ENCODE measurements at regions not wholly inside any gene's neighbourhood (a gene's known extent, or its start where the extent isn't known, plus 50 kb on each side); places are given as distances from the start of the nearest gene placed in this dataset.

GRCh38 chr9:126226991-126227936 is 99.4 kb upstream of the MVB12B start:
- Histone ChIP-seq H3K4me3 (no peak overlapping the region), H3K9me3 (no peaks in the 10 kb centered on the region), H3K27ac (no peak overlapping the region), H3K27me3 (peaks cover 0 to 16% (median 6%) of the 10 kb centered on the region in 4 donors), H3K4me1 (peaks cover 0 to 13% (median 2%) of the 10 kb centered on the region in 4 donors), H3K36me3 (no peaks in the 10 kb centered on the region)
- TF ChIP-seq POLR2AphosphoS5 (IDR thresholded peaks at IDR 0.05) = no peak
- no peak for TF ChIP-seq EP300 (IDR thresholded peaks at IDR 0.05)
- no peak for TF ChIP-seq POLR2A (IDR thresholded peaks at IDR 0.05)
- no peak for TF ChIP-seq CTCF (IDR thresholded peaks at IDR 0.05)
- DNase-seq = no peak
- no peak for ATAC-seq (ENCODE audit: low FRiP score in 2 of 2)
- WGBS, 2 donors = 73 to 79% methylated on average over 27 of the region's 27 CpGs

DNA sequence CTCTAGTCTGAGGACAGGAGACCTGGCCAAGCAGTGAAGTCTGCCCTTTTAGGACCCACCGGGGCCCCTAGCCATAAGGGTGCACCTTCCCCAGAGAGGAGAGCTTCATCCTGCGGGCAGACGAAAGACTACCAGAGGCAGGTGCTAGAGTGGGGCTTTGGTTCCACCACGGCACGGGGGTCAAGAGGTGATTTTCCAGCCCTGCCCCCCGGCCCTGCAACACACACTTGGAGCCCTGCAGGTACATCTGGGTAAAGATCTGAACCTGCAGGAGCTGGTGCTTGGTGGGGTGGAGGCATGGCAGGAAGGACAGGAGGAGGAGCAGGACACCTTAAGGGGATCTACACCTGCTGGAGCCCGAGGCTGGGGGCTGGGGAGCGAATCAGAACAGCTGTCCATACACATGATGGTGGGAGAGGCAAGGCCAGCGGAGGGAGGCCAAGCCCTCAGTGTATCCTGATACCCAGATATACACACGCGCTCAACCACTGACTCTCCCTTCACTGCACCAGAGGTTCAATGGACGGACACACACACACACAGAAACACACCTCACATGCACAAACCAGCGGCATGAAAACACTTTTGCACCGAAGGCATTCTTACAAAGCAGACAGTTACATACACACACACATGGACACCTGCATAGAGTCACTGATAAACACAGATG is 98.4 kb upstream of the MVB12B start:
- no peaks in the 10 kb centered on the region for H3K36me3 ChIP-seq
- 75 to 81% methylated on average over 7 to 14 of the region's 14 CpGs for WGBS, 2 donors
- TF ChIP-seq POLR2A (IDR thresholded peaks at IDR 0.05) (no peak), EP300 (IDR thresholded peaks at IDR 0.05) (no peak), POLR2AphosphoS5 (IDR thresholded peaks at IDR 0.05) (no peak), CTCF (IDR thresholded peaks at IDR 0.05) (no peak)
- no peaks in the 10 kb centered on the region for H3K9me3 ChIP-seq
- H3K4me1 ChIP-seq = peaks cover 0 to 7% (median 0%) of the 10 kb centered on the region in 4 donors
- H3K4me3 ChIP-seq = no peak overlapping the region
- ATAC-seq (ENCODE audit: low FRiP score in 2 of 2) (no peak), DNase-seq (no peak)
- peaks cover 0 to 6% (median 1%) of the 10 kb centered on the region in 4 donors for H3K27me3 ChIP-seq
- no peak overlapping the region for H3K27ac ChIP-seq

DNA sequence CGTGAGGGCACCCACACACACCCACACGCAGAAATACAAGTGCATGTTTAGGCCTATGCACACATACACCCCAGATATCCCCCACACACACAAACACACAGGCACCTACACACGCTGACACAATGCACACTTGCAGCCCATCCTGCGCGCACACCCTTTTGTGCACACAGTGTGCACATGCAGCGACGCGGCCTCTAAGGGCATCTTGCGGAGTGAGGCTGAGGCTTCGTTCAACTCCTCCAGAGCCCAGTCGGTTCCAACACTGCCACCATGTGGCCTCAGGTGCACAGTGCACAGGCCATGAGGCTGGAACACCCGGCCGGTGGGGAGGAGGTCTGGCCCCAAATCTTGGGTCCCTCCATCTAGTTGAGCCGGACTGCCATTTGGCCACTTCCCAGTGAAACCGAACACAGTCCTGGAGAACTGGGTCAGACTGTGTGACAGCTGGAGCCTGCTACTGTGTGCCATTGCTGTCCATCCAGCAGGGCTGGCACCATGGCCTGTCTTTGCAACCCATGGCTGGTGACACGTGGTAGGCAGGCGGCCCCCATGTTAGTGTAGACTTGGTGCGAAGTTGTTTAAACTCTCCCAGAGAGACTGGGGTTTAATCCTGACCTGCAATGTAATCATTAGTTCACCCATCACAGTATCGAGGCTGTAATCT is 97.7 kb upstream of the MVB12B start:
- Histone ChIP-seq H3K4me1 (peaks cover 0 to 7% (median 0%) of the 10 kb centered on the region in 4 donors), H3K27me3 (peaks cover 0 to 6% (median 0%) of the 10 kb centered on the region in 4 donors), H3K9me3 (no peaks in the 10 kb centered on the region), H3K36me3 (no peaks in the 10 kb centered on the region), H3K27ac (no peak overlapping the region), H3K4me3 (no peak overlapping the region)
- WGBS, 2 donors = 32 to 38% methylated on average over 12 to 18 of the region's 19 CpGs
- ATAC-seq (ENCODE audit: low FRiP score in 2 of 2) = peak; percentile 83 to 92
- TF ChIP-seq POLR2A (IDR thresholded peaks at IDR 0.05) (no peak), POLR2AphosphoS5 (IDR thresholded peaks at IDR 0.05) (no peak), EP300 (IDR thresholded peaks at IDR 0.05) (no peak), CTCF (IDR thresholded peaks at IDR 0.05) (peak; percentile 90 to 95 (median 92))
- DNase-seq = peak in 1 of 2 donors; percentile 63

DNA sequence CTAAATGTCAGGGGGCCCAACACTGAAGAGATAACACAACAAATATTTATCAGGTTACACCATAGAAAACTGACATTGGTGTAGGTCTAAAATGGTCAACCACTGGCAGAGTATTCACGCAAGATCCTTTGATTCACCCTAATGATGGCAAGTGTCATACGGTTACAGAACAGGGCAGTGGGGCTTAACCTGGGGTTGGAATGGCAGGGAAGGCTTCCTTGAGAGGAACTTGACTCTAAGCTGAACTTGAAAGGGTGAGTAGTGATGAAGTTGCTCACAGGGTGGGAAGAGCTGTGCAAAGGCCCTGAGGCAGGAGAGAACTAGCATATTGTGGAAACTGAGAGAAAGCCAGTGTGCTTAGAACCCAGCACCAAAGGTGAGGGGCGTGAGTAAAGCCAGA is 97.1 kb upstream of the MVB12B start:
- H3K9me3 ChIP-seq = no peaks in the 10 kb centered on the region
- WGBS, 2 donors = 89 to 93% methylated on average over 3 of the region's 3 CpGs
- peaks cover 0 to 7% (median 0%) of the 10 kb centered on the region in 4 donors for H3K4me1 ChIP-seq
- DNase-seq (no peak), ATAC-seq (ENCODE audit: low FRiP score in 2 of 2) (no peak)
- H3K36me3 ChIP-seq = no peaks in the 10 kb centered on the region
- H3K27ac ChIP-seq = no peak overlapping the region
- no peak overlapping the region for H3K4me3 ChIP-seq
- H3K27me3 ChIP-seq = peaks cover 0 to 6% (median 0%) of the 10 kb centered on the region in 4 donors
- no peak for TF ChIP-seq POLR2A (IDR thresholded peaks at IDR 0.05)
- TF ChIP-seq EP300 (IDR thresholded peaks at IDR 0.05) = no peak
- TF ChIP-seq CTCF (IDR thresholded peaks at IDR 0.05) = no peak
- TF ChIP-seq POLR2AphosphoS5 (IDR thresholded peaks at IDR 0.05) = no peak
